ENCODE measurements at regions not wholly inside any gene's neighbourhood (a gene's known extent, or its start where the extent isn't known, plus 50 kb on each side); places are given as distances from the start of the nearest gene placed in this dataset.

DNA sequence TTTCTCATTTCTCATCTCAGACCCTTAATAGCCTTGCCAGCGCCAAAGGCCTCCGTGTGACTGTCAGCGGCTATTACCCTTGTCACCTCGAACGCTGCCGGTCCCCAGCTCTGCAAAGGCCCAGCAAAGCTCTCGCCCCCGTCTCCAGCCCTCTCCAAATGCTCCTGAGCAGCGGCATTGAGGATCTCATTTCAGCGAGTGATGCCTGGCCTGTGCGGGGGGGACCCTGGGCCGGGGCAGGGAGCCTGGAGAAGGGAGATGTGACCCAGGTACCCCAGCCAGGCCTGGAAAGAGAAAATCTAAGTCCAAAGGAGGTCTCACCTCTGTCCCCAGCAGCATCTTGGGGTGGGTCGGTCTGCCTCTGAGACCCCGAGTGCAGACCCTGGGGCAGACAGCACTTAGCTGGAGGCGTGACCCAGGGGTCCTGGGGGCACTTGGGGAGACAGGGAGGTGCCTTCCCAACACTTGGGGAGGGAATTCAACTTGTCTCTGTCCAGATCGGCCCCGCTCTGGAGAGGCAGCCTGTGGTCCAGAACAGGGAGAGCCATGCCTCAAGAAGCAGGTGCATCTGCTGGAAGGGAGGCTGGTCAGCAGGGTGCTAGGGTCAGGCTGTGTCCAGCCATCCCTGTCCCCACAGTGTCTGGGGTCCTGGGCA is 521.3 kb downstream of the TBC1D22A start:
- Histone ChIP-seq H3K4me3 (ENCODE audit: low read length) (no peak overlapping the region), H3K9me3 (replicated peaks; ENCODE audit: insufficient read depth, low read length) (no peaks in the 10 kb centered on the region), H4K20me1 (ENCODE audit: insufficient read depth, low read length) (no peaks in the 10 kb centered on the region), H3K9ac (ENCODE audit: low read length) (no peak overlapping the region), H3K79me2 (ENCODE audit: low read length) (no peaks in the 10 kb centered on the region), H3K27me3 (replicated peaks; ENCODE audit: insufficient read depth, low read length) (peaks cover 58% of the 10 kb centered on the region), H3K9me2 (replicated peaks; ENCODE audit: insufficient read depth, low read length) (no peaks in the 10 kb centered on the region), H3F3A (ENCODE audit: insufficient read depth, low read length) (no peaks in the 10 kb centered on the region), H3K36me3 (replicated peaks; ENCODE audit: insufficient read depth, low read length) (no peaks in the 10 kb centered on the region), H3K4me2 (ENCODE audit: low read depth, low read length) (no peak overlapping the region), H3K27ac (ENCODE audit: low read length) (no peak overlapping the region), H2AFZ (ENCODE audit: low read length) (no peak overlapping the region), H3K4me1 (ENCODE audit: low read length) (no peaks in the 10 kb centered on the region)
- TF ChIP-seq CTCF (IDR thresholded peaks at IDR 0.05; ENCODE audit: low read length), result no peak
- TF ChIP-seq EZH2phosphoT487 (IDR thresholded peaks at IDR 0.05; ENCODE audit: low read length), result no peak
- TF ChIP-seq EZH2 (optimal IDR thresholded peaks at IDR 0.05; ENCODE audit: low read depth, low read length), result no peak
- no peak for DNase-seq

- no peak for TF ChIP-seq EZH2 (optimal IDR thresholded peaks at IDR 0.05; ENCODE audit: low read depth, low read length)
- TF ChIP-seq CTCF (IDR thresholded peaks at IDR 0.05; ENCODE audit: low read length), result no peak
- TF ChIP-seq EZH2phosphoT487 (IDR thresholded peaks at IDR 0.05; ENCODE audit: low read length), result no peak
- Histone ChIP-seq H3K27me3 (replicated peaks; ENCODE audit: insufficient read depth, low read length) (peaks cover 67% of the 10 kb centered on the region), H3K9me2 (replicated peaks; ENCODE audit: insufficient read depth, low read length) (no peaks in the 10 kb centered on the region), H3K4me3 (ENCODE audit: low read length) (no peak overlapping the region), H3K9me3 (replicated peaks; ENCODE audit: insufficient read depth, low read length) (no peaks in the 10 kb centered on the region), H4K20me1 (ENCODE audit: insufficient read depth, low read length) (no peaks in the 10 kb centered on the region), H3K79me2 (ENCODE audit: low read length) (no peaks in the 10 kb centered on the region), H3F3A (ENCODE audit: insufficient read depth, low read length) (no peaks in the 10 kb centered on the region), H3K9ac (ENCODE audit: low read length) (no peak overlapping the region), H3K4me2 (ENCODE audit: low read depth, low read length) (no peak overlapping the region), H3K36me3 (replicated peaks; ENCODE audit: insufficient read depth, low read length) (no peaks in the 10 kb centered on the region), H3K4me1 (ENCODE audit: low read length) (no peaks in the 10 kb centered on the region), H2AFZ (ENCODE audit: low read length) (no peak overlapping the region), H3K27ac (ENCODE audit: low read length) (no peak overlapping the region)
- no peak for DNase-seq
Observed at GRCh38 chr22:47282851-47283250, 520.4 kb downstream of the TBC1D22A start.

DNA sequence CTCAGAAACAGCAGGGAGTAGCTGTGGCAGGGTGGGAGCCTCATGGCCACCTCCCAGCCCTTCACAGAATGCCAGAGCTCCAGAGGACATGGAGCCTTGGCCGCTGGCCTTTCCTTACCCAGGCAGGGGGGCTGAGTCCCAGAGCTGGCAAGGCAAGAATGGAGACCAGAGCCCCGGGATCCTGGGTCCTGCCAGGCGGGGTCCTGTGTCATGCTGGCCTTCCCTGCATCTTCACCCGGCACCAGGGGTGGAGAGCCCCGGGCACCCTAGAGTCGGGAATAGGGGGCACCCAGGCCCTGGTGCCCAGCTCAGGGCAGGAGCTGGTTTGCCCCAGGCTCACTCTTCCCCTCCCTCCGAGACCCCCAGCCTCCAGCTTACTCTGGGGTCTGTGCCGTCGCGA is 519.9 kb downstream of the TBC1D22A start:
- Histone ChIP-seq H3K4me1 (ENCODE audit: low read length) (no peaks in the 10 kb centered on the region), H3K36me3 (replicated peaks; ENCODE audit: insufficient read depth, low read length) (no peaks in the 10 kb centered on the region), H2AFZ (ENCODE audit: low read length) (no peak overlapping the region), H3K9me2 (replicated peaks; ENCODE audit: insufficient read depth, low read length) (no peaks in the 10 kb centered on the region), H3K27me3 (replicated peaks; ENCODE audit: insufficient read depth, low read length) (peaks cover 72% of the 10 kb centered on the region), H4K20me1 (ENCODE audit: insufficient read depth, low read length) (no peaks in the 10 kb centered on the region), H3F3A (ENCODE audit: insufficient read depth, low read length) (no peaks in the 10 kb centered on the region), H3K27ac (ENCODE audit: low read length) (no peak overlapping the region), H3K4me2 (ENCODE audit: low read depth, low read length) (no peak overlapping the region), H3K9ac (ENCODE audit: low read length) (no peak overlapping the region), H3K79me2 (ENCODE audit: low read length) (no peaks in the 10 kb centered on the region), H3K9me3 (replicated peaks; ENCODE audit: insufficient read depth, low read length) (no peaks in the 10 kb centered on the region), H3K4me3 (ENCODE audit: low read length) (no peak overlapping the region)
- TF ChIP-seq EZH2 (optimal IDR thresholded peaks at IDR 0.05; ENCODE audit: low read depth, low read length) (no peak), CTCF (IDR thresholded peaks at IDR 0.05; ENCODE audit: low read length) (no peak), EZH2phosphoT487 (IDR thresholded peaks at IDR 0.05; ENCODE audit: low read length) (no peak)
- DNase-seq, result no peak

Data from MM.1S (cell line).